NCI-H1694 treated with DMSO at 0.1 percent for 48 hours (cell line): ENCODE measurements at regions not wholly inside any gene's neighbourhood (a gene's known extent, or its start where the extent isn't known, plus 50 kb on each side); places are given as distances from the start of the nearest gene placed in this dataset.
"Not testable (repeated sequence)": the region's sequence is repeated elsewhere in the genome, so short reads cannot be mapped to it uniquely, and the experiment has no call there.

Experiments used
- DNase-seq: peaks from one replicate; lab custom pipeline; 2025; lab: John Stamatoyannopoulos, UW

DNA sequence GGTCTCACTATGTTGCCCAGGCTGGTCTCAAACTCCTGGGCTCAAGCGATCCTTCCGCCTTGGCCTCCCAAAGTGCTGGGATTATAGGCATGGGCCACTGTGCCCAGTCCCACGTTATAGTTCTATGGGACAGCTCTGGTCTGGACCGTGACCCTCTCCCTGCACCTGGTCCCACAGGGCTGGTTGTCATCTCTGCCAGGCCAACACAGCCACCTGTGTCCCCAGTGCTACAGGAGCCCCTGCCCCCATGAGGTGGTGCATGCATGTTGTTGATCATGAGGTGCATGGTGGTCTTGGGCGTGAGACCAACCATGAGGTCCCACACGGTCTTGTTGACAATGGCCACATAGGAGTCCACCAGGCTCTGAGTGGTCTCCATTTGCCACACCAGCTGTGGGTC lies 51.0 kb upstream of the UBE2Q2 start:
- DNase-seq = not testable (repeated sequence)

DNA sequence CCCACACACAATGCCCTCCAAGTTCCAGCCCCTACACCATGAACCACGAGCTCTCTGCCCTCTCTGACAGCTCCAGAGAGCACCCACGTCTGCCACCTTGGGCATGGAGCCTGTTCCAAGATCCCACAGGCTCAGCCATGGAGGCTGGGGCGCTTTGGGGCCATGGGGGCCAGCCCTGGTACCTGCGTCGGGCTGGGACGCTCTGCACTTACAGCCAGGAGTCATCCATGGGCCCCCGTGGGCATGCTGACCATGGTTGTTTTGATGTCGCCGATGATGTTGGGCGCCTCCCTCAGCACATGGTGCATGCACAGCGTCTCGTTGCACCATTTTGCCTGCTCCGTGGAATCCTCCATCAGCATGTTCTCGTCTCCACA lies 51.9 kb upstream of the UBE2Q2 start:
- DNase-seq = no peak

DNA sequence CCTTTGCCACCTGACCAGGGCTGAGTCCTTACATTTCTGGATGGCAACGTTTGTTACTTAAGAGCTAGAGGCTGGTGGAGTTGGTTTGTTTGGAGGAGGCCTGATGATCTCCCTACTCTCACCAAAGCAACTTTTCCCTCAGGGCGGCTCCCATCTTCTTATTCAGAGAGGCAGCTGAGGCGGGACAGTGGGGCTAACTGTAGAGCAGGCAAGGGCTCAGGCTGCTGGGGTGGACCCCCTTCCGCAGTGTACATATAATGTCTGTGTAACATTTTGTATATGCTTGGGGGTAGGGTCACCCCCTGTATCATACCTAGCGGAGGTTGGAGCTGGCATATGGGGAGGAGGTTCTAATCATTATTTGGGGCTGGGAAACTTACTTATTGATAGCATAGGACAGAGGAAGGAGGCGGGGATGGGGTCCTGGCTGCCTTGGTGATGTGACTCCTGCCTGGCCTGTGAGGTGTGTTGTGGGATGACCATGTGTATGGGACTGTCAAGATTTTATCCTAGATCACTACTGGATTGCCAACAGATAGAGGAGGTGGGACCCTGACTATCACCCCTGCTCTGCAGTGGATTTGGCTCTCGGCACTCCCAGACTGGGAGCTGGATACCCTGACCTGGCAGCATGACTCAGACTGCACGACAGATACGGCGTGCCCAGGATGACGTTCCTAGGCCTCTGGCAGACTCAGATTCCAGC lies 52.5 kb upstream of the UBE2Q2 start:
- no peak for DNase-seq

DNA sequence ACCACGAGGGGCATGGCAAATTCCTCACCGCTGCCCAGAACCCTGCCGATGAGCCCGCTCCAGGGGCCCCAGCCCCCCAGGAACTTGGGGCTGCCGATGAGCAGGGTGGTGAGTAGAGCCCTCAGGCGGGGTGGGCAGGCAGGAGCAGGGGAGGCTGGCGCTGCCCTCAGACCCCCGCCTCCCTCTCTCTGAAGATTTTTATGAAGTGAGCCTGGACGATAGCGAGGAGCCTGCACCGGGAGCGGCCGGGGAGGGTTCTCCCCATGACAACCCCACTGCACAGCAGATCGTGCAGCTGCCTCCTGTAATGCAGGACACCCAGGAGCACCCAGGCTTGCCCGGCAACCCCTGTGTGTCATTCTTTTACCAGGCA lies 56.7 kb upstream of the UBE2Q2 start:
- DNase-seq = no peak

DNA sequence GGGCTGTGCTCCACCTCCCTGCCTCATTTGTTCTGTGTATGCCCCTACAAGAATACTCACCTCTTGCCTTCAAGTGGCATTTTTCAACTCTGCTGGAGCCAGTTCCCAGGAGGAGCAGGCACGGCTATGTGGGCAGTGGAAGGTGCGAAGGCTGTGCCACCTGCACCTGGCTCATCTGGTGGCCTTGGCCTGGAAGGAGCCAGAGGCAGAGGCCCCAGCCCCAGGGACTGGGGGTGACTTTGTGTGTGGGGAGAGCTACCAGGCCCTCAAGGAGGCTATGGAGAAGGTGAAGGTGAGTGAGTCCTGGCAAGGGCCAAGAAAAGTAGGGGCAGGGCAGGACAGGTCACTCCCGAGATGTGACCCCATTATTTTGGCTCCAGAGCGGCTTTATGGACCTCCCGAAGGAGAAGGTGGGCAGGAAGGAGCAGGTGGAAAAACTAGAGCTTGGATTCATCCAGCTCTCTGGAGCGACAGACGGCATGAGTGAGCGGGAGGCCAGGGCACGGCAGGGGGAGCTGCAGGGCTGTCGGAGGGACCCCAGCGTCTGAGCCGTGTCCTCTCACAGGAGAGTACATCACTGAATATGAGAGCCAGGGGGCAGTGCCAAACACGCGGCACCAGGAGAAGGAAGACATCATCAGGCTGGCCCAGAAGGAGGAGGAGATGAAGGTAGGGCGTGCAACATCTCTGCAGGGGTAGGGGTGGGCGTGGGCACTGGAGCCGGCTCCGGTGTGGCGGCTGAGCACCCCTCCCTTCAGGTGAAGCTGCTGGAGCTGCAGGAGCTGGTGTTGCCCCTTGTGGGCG lies 57.3 kb upstream of the UBE2Q2 start:
- DNase-seq = peak; percentile 56

DNA sequence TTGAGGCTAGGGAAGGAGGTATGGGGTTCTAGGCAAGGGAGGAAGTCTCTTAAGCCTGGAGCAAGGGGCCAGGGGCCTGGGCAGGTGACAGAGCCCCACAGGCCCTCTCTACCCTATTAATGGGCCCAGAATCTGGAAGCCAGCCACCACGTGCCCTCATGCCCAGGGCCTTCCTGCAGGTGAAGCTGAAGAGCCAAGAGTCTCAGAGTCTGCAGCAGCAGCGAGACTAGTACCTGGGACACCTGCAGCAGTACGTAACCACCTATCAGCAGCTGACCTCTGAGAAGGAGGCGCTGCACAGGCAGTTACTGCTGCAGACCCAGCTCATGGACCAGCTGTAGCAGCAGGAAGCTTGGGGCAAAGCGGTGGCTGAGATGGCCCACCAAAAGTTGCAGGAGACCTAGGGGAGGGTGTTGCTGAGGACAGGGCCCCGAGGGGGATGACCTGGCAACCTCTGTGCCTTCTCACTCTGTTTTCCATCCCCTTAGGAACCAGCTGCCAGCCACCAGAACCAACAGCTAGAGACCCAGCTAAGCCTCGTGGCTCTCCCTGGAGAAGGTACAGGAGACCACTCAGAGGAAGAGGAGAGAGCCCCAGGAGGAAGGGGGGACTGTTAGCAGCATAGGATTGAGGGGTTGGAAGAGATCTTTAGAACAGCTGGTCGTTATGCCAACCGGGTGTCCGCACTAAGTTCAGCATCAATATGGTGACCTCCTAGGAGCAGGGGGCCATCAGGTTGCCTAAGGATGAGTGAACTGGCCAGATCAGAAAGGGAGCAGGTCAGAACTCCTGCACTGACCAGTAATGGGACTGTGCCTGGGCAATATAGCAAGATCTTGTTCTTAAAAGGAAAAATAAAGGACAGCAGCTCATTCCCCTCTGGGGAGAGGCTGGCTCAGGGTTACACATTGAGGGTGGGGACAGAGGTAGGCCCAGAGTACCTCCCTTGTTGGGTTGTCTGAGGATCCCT lies 58.5 kb upstream of the UBE2Q2 start:
- not testable (repeated sequence) for DNase-seq

DNA sequence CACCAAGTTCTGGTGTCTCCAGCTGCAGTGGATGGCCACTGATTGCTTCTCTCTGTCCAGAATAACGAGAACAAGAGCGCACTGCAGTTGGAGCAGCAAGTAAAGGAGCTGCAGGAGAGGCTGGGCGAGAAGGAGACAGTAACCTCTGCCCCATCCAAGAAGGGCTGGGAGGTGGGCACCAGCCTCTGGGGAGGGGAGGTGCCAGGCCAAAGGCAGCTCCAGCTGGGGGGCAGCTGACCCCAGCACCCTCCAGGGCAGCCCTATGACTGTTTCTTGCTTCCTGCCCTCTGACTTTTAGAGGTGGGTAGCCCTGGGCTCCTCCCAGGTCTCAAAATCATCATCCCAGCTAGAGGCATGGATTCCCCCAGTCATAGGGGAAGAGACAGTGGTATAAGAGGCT lies 59.7 kb upstream of the UBE2Q2 start:
- DNase-seq = not testable (repeated sequence)

DNA sequence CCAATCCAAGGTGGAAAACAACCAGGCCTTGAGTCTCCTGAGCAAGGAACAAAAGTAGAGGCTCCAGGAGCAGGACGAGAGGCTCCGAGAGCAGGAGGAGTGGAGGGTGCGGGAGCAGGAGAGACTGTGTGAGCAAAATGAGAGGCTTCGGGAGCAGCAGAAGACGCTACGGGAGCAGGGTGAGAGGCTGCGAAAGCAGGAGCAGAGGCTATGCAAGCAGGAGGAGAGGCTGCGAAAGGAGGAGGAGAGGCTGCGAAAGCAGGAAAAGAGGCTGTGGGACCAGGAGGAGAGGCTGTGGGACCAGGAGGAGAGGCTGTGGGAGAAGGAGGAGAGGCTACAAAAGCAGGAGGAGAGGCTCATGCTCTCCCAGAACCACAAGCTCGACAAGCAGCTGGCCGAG lies 60.3 kb upstream of the UBE2Q2 start:
- DNase-seq = no peak

DNA sequence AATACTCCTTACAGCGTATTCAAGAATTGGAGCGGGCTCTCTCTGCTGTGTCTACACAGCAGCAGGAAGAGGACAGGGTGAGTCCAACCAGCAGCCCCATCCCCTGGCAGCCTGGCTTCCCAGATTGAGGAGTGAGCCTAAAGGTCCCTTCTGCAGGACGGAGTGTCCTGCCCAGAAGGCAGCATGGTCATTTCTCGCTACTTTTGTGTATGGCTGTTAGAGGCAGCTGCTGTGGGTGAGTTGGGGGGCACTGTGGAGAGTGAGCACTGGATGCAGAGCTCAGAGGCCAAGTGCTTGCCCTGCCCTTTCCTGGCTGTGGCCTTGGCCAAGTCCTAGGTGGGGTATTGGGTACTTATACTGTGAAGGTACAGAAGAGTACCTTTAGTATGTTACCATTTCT lies 62.3 kb upstream of the UBE2Q2 start:
- not testable (repeated sequence) for DNase-seq

DNA sequence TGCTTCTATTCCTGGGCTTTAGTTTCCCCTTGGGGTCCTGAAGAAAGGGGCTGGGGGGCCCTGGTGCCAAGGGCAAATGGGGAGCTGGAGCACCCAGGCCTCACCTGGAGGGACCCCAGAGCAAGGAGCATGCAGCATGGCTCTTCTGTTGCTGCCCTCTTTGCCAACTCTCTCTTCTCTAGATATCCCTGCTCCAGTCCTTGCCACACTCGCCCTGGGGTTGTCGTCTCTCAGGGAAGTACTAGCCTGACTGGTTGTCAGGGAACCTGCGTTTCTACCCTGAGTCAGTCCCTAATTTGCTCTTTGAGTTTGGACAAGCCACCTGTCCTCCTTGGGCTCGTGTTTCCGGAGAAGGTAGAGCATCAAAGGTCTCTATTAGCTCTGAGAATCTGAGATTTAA lies 63.7 kb upstream of the UBE2Q2 start:
- no peak for DNase-seq

DNA sequence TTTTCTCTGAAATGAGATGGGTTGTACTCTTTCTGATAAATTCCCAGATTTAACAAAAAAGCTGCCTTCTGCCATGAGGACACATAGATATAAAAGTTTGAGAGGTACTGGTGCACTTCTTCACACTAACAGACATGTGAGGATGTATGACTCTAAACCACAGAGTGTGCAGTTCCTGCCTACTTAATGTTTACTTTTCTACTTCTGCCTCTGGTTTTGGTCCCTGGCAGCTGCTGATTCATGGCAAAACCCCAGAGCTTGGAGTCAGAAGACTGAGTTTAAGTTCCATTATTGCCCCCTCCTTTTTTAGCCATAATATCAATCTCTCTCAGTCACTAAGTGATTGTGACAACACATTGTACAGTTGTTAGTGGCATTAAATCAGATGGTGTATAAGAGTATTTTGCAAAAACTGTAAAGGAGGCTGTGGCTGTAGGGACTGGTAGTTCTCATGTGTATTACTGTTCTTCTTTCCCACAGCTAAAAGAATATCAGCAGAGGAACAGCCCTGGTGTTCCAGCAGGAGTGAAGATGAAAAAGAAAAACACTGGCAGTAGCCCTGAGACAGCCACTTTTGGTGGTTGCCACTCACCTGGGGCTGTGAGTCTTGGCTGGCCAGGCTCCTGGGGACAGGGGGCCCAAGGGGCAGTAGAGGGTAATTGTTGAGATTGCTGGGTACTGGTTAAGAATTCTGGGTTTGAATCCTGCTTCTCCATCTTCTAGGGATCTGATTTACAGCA lies 64.4 kb upstream of the CSPG4 start:
- not testable (repeated sequence) for DNase-seq

DNA sequence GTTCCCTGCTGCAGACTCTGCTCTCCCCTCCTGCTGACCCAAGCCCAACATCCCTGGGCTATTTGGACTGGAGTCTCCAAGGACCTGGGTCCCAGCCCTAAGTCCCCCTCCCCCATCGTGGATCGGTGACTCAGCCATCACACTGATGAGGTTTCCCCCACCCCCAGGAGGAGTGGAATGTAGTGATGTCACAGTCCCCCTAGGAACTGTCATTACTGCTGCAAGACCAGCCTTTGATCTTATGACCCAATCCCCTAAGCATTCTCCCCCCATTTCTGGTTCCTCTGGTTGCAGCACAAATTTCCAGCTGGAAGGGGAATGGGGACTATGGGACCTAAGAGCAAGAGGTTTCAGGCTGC lies 63.4 kb upstream of the CSPG4 start:
- no peak for DNase-seq

DNA sequence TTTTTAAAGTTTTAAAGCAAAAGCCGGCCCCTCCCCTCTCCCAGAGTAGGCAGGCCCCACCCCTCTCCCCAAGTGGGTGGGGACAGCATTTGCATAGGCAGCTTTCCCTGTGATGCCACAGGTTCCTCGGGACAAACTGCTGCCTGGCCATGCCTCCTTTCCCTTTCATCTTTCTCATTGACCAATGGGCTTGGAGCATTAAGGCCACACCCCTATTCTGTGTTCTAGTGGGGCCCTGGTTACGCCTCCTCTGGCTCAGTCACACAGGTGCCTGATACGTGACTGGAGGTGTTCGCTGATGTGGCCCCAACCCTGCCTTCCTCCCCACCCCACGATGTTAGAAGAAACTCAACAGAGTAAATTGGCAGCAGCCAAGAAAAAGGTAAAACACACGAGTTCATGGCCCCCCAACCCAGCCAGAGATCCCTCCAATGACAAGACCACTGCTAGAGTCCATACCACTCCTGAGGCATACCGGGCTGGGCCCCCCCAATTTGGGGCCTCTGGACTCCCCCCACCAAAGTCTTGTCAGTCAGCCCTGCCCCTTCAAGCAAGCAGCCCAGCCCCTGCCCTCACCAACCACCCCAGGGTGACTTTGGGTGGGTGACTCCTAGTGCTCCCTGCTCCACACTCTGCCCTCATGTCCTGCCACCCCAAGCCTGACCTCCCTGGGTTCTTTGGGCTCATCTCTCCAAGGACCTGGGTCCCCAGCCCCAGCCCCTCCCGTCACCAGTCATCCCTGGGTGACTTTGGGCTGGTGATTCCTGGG lies 62.8 kb upstream of the CSPG4 start:
- DNase-seq = no peak

DNA sequence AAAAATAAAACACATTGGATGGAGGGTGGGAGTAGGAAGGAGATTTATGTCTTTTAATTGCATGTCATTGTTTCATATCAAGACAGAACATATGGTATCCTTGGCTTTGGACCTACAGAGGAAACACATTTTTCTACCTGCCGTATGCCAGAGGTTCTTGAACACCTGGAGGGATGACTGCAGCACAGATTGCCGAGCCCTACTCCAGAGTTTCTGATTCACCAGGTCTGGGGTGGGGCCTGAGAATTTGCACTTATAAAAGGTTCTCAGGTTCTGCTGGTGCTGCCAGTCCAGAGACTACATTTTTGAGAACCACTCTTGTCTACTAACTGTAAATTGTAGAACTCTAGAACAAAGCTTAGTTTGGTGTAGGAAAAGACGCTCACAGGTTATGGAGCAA lies 61.3 kb upstream of the CSPG4 start:
- not testable (repeated sequence) for DNase-seq

DNA sequence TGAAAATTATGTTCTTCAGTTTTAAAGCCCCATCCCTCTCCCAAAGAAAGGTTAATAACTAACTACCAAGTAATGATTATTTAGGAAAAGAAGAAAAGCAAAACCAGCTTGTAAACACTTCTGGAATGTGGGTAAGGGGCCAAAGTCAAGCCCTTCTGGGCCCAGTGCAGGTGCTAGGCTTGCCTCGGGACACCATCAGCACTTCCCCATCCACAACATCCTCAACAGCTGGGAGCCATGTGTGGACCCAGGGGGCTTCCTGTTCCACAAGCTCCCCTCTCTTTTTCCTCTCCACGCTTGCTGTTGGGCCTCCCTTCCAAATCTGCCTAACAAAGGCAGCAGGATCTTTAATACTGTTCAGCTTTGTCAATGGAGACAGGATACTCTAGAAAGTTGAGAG lies 58.4 kb upstream of the CSPG4 start:
- not testable (repeated sequence) for DNase-seq

DNA sequence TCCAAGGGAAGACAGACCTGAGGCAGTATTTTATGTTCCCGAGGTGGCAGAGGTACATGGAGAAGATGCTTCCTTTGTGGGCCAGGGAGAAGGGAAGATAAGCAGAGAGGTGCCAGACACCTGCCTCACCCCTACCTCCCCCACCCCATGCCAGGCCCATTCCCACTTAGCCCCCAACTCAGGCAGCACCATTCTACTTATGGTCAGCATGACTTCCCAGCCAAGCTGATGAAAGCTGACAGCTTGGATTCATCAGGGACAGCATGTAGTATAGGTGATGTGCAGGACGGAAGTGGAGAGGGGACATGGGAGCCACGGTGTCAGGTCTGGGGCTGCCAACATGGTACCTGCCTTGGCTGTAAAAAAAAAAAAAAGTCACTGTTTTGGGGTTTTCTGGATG lies 57.5 kb upstream of the CSPG4 start:
- no peak for DNase-seq

DNA sequence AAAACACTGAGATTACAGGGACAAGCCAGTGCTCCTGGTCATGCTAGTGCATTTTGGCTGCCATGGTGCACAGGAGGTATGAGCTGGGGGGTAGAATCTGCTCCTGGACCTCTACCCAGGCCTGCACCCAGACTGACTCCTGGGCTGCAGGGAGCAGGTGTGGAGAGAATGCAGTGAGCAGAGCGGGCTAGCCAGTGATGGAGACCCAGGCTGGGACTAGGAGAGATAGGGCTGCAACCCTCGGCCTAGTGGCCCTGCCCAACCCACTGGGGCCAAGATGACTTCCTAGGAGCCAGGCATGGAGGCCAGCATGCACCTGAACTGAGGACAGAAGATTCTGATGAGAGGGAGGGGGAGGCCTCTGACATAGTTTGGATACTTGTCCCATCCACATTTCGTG lies 55.9 kb upstream of the CSPG4 start:
- not testable (repeated sequence) for DNase-seq

DNA sequence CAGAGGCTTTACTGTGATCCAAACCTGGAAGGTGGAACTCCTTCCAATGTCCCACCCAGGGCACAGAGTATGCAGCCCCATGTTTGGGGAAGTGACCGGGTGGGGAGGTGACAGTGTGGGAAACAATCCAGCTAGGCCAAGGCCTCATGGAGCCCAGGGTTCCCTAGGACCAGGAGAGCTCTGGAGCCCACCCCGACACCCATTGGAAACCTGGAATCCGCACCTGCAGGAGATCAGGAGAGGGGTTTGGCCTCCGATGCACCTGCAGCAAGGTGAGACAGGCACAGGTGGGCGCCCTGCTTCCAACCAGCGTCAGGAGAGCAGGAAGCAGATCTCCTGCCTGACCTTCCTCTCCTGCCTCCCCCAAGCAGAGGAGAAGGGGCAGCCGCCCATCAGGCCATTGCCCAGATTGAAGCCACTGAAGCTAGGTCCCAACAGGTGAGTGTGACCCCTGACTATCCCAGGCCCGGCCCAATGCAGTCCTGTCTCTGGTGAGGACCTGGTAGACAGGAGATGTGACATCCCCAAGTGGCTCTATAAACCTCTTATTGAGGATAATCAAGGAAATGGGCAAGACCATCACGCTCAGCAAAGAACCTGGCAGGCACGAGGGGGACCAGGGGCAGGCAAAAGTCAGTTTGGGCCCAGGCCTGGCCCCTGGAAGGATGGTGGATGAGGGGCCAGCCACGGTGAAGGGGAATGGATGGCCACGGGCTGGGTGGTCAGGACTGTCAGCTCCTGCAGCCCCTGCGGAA lies 53.1 kb upstream of the CSPG4 start:
- DNase-seq = not testable (repeated sequence)

DNA sequence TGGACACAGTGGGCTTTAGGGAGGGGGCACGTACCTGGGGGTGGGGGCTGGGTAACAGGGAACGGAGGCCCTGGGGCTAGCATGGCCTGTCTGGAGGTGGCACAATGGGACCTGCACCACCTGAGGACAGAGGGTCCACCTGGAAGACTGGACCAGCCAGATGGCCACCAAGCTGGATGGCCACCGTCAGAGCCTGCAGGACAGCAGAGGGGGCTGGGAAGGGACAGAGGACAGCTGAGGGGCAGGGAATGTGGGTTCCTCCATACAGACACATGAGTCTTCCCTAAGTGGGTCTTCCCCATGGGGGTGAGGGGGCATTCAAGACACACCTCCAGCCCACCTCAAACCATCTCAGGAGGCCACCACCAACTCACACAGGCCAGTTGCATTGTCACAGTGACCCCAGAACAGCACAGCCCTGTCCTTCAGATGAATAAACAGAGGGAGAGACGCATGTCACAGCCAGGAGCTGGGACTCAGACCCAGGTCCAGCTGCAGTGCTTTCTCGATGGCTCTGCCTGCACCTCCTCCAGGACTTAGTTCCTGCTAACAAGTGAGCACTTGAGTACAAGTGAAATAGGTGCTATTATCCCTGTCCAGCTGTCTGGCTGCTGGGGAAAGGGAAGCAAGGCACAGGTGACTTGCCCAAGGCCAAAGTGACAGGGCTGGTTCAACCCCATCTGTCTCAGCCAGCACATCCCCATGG lies 52.4 kb upstream of the CSPG4 start:
- DNase-seq = not testable (repeated sequence)
